22Rv1 (cell line): ENCODE measurements at regions not wholly inside any gene's neighbourhood (a gene's known extent, or its start where the extent isn't known, plus 50 kb on each side); places are given as distances from the start of the nearest gene placed in this dataset.

Experiments
- H3K27ac ChIP-seq: fragments of 450-650 bp; 2 replicates; pipeline ENCODE4 v1.5.1; 2017
- CTCF ChIP-seq: fragments of 450-650 bp; IDR thresholded peaks from 2 replicates; pipeline ENCODE4 v1.5.1; 2017; ENCODE audit warnings: mild to moderate bottlenecking
- ZFX ChIP-seq: fragments of 450-650 bp; IDR thresholded peaks from 2 replicates; pipeline ENCODE4 v1.6.1; 2017; ENCODE audit warnings: antibody characterized with exemption, borderline replicate concordance

- no peak overlapping the region for H3K27ac ChIP-seq
- no peak for TF ChIP-seq CTCF
- no peak for TF ChIP-seq ZFX
These were observed 163.5 kb upstream of the SPRY2 start for GRCh38 chr13:80504453-80504852.

GRCh38 chr13:80502359-80502758, 161.4 kb upstream of the SPRY2 start:
- TF ChIP-seq CTCF: no peak
- no peak for TF ChIP-seq ZFX
- no peak overlapping the region for H3K27ac ChIP-seq

GRCh38 chr13:80501556-80501955, 160.6 kb upstream of the SPRY2 start:
- H3K27ac ChIP-seq: no peak overlapping the region
- no peak for TF ChIP-seq CTCF
- TF ChIP-seq ZFX: no peak

DNA sequence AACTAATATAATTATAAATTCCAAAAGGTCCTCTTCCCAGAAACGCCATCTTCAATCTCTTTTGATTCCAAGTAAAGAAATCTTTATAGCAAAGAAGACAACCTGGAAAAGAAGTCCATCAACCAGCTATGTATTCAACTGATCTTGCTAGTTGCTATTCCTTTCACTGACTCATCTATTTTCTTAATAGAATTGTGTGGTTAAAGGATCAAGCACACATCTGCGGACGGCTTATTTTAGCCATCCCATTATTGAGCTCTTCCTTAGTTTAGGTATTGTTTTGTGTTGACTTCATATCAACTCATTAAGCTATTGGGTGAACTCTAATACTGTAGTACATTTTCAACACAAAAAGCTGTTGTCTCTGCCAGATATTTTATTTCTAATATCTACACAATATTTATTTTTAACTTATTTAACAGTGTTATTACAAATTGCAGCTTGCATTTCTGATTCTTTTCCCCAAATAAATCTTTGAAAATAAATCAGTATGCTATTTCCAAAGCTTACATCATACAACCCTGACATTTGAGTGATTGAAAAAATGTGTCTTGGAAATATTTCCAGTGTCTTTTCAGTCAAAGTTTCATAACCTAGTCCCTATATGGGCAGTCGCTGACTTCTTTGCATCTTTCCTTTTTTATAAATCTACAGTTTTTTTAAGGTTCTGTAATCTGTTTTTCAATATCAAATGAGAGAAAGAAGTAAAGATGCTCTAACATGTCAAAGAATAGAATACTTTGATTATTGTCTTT, 158.8 kb upstream of the SPRY2 start:
- H3K27ac ChIP-seq: no peak overlapping the region
- TF ChIP-seq ZFX: no peak
- no peak for TF ChIP-seq CTCF

GRCh38 chr13:80498433-80498832, 157.5 kb upstream of the SPRY2 start:
- H3K27ac ChIP-seq: no peak overlapping the region
- TF ChIP-seq CTCF: no peak
- no peak for TF ChIP-seq ZFX

GRCh38 chr13:80497978-80498377, 157.1 kb upstream of the SPRY2 start:
- TF ChIP-seq CTCF (no peak), ZFX (no peak)
- no peak overlapping the region for H3K27ac ChIP-seq

GRCh38 chr13:80497439-80497838, 156.5 kb upstream of the SPRY2 start:
- TF ChIP-seq CTCF (no peak), ZFX (no peak)
- H3K27ac ChIP-seq: no peak overlapping the region
